ENCODE measurements at regions not wholly inside any gene's neighbourhood (a gene's known extent, or its start where the extent isn't known, plus 50 kb on each side); places are given as distances from the start of the nearest gene placed in this dataset.

DNA sequence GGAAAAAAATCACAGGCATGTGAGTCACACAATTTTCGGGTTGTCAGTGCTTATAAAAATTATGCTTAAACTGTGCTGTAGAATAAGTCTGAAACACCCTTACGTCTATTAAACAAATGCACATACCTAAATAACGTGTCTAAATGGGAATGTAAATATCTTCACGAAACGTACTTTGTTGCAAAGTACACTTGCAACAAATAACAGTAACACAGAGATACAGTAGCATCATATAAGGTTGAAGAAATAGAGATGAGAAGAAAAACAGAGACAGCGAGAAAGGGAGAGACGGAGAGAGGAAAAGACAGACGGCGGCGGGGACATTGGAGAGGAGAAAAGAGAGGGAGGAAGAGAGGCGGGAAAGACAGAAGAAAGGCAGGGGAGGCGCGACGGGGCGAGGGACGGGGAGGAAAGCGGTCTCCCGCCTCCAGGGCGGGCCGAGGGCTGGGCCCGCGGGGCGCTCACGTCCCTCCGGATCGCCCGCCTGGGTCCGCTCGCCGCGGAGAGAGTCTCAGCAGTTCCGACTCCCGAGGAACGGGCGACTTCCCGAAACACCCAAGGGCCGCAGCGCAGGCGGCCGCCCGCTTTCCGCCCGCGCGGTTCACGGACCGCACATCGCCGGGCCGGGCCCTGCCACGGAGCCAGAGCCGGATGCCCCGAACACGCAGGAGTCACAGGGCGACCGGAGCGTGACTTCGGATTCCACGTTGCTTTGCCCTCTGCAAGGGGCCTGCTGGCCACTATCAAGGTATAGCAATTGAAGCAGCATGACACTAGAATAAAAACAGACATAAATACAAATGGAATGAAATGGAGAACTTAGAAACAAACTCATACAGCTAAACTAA, 153.4 kb downstream of the LMLN start:
- no peak for TF ChIP-seq CTCF (IDR thresholded peaks at IDR 0.05)
- no peak for TF ChIP-seq POLR2A (IDR thresholded peaks at IDR 0.05)
